Esophagus (tissue), 2 donors: ENCODE measurements at regions not wholly inside any gene's neighbourhood (a gene's known extent, or its start where the extent isn't known, plus 50 kb on each side); places are given as distances from the start of the nearest gene placed in this dataset.

ENCODE experiments used
- H3K27ac ChIP-seq, 2 donors: one replicate each; pipeline ENCODE4 v1.5.1; 2013; ENCODE audit warnings: low read depth in 2 of 2, mild to moderate bottlenecking in 2 of 2, inconsistent platforms in 1 of 2, low read length in 1 of 2, moderate library complexity in 1 of 2
- H3K27me3 ChIP-seq, 2 donors: one replicate each; pipeline ENCODE4 v1.6.1; 2013; ENCODE audit warnings: low read length in 2 of 2, control low read depth in 1 of 2, mild to moderate bottlenecking in 1 of 2; ENCODE audit not compliant: insufficient read depth in 2 of 2, control insufficient read depth in 1 of 2
- H3K36me3 ChIP-seq, 2 donors: one replicate each; pipeline ENCODE4 v1.6.1; 2013; ENCODE audit warnings: low read length in 1 of 2; ENCODE audit not compliant: control insufficient read depth in 2 of 2, insufficient read depth in 2 of 2
- H3K4me1 ChIP-seq, 2 donors: one replicate each; pipeline ENCODE4 v1.6.1; 2013; ENCODE audit warnings: low read length in 1 of 2; ENCODE audit not compliant: control insufficient read depth in 2 of 2, insufficient read depth in 2 of 2
- H3K4me3 ChIP-seq, 2 donors: one replicate each; pipeline ENCODE4 v1.5.1; 2013; ENCODE audit warnings: low read length in 2 of 2, mild to moderate bottlenecking in 2 of 2, low read depth in 1 of 2, moderate library complexity in 1 of 2
- H3K9me3 ChIP-seq, 2 donors: one replicate each; pipeline ENCODE4 v1.6.1; 2013; ENCODE audit warnings: mild to moderate bottlenecking in 2 of 2, low read depth in 1 of 2, low read length in 1 of 2, moderate library complexity in 1 of 2; ENCODE audit not compliant: control insufficient read depth in 2 of 2, insufficient read depth in 1 of 2
- WGBS, 2 donors: extraction: QIAGEN DNeasy Blood & Tissue Kit; methylation state at CpG; one replicate each; pipeline ENCODE4 v1.1.7; 2013; 5-methylcytosine and 5-hydroxymethylcytosine counted together
- donor health status: healthy with polysubstance abuse.
- donor health status: Bipolar disorder and iron deficiency.

DNA sequence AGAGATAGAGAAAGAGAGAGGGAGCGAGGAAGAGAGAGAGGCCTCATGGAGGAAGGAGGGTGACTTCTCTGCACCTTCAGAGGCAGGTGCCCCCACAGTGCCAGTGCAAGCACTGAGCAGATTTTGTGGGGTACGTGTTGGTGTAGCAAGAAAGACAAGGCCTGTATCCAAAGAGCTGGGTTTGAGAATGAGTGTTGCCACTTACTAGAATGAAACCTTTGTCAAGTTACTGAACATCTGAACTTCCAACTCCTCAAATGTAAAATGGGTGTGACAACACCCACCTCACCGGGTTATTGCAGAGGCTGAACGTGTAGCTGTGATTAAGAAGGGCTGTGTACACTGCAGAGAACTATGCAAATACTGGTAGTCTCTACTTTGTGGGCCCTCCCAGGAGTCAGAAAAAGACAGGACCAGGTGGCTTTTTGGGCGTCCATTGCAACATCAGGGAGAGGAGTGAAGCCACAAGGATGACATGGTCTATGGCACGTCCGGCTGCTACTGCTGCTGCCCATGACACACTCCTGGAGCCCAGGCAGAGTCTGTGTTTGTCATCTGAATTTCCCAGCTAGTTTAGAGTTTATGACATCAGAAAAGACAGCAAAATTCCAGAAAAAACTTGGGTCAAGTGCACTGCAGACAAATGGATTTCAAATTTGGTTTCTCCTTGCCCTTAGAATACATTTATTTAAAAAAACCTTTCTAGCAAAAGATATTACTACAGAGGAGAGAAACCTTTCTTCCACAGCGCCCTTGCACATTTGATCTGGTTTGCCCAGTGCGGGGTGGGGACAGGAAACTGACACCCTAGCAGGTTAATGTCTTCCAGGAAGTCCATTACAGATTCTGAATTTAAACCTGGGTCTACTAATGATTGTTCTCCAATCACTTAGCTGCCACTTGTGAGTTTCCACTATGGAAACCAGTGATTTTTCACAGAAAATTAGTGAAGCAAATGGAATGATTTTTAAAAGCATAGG, 54.0 kb upstream of the ATP12A start:
- Histone ChIP-seq H3K36me3 (no peaks in the 10 kb centered on the region), H3K9me3 (peaks cover 0 to 8% of the 10 kb centered on the region in 2 donors), H3K27ac (peak overlapping the region; percentile 2 to 64), H3K4me3 (no peak overlapping the region), H3K4me1 (no peaks in the 10 kb centered on the region), H3K27me3 (no peaks in the 10 kb centered on the region)
- 78 to 81% methylated on average over 9 of the region's 9 CpGs for whole genome bisulfite sequencing, 2 donors

DNA sequence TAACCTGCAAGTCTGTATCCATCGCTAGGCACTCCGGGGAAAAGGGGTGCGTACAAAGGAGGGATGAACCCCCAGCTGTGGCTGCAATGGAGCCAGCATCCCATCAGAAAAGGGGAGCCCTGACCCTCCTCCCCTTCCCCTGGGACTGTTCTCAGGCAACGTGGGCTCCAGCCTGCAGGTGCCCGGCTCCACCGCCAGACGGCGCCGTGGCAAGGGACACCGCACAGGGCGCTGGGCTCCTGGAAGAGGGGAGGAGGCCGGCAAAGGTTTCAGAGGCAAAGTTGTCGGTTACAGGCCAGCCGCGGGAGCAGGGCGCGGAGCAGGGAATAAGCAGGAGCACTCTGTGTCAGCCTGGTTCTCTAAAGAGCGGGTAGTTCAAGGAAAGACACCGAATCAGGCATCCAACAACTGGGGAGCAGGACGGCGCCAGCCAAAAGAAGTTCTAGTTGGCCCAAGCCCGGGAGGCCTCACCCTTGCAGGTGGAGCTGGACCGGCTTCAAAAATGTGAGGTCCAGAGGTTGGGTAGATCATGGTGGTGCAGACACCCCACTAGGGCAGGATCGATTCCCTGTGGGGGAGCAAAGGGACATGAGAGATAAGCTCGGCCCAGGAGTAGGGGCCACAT, 53.0 kb upstream of the ATP12A start:
- Histone ChIP-seq H3K36me3 (no peaks in the 10 kb centered on the region), H3K27me3 (no peaks in the 10 kb centered on the region), H3K9me3 (peaks cover 0 to 8% of the 10 kb centered on the region in 2 donors), H3K4me1 (no peaks in the 10 kb centered on the region), H3K27ac (no peak overlapping the region), H3K4me3 (no peak overlapping the region)
- WGBS, 2 donors = 69 to 75% methylated on average over 25 of the region's 25 CpGs

GRCh38 chr13:24627946-24628345, 52.3 kb upstream of the ATP12A start:
- H3K9me3 ChIP-seq = peaks cover 0 to 8% of the 10 kb centered on the region in 2 donors
- 77 to 78% methylated on average over 9 of the region's 9 CpGs for WGBS, 2 donors
- no peaks in the 10 kb centered on the region for H3K27me3 ChIP-seq
- H3K27ac ChIP-seq = peak overlapping the region in 1 of 2 donors; percentile 54
- no peaks in the 10 kb centered on the region for H3K4me1 ChIP-seq
- no peak overlapping the region for H3K4me3 ChIP-seq
- no peaks in the 10 kb centered on the region for H3K36me3 ChIP-seq

DNA sequence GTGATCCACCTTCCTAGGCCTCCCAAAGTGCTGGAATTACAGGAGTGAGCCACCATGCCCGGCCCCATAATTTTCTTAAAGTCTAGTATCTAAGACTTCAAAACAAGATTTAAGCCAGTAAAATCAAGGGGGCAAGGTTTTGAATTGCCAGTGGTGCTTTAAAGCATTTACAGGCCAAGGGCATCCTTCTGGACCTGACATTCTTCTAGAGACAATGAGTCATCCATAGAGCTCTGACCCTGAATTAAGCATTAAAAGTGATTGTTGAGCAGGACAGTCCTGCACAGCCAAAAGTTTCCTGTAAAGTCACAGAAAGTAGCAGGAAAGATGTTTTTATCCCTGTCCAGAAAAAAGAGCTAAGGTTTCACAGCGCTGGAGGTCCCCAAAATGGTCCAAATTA, 50.9 kb upstream of the ATP12A start:
- WGBS, 2 donors = 93 to 94% methylated on average over 2 of the region's 2 CpGs
- Histone ChIP-seq H3K27ac (no peak overlapping the region), H3K27me3 (no peaks in the 10 kb centered on the region), H3K4me1 (no peaks in the 10 kb centered on the region), H3K4me3 (no peak overlapping the region), H3K36me3 (no peaks in the 10 kb centered on the region), H3K9me3 (peaks cover 0 to 4% of the 10 kb centered on the region in 2 donors)

DNA sequence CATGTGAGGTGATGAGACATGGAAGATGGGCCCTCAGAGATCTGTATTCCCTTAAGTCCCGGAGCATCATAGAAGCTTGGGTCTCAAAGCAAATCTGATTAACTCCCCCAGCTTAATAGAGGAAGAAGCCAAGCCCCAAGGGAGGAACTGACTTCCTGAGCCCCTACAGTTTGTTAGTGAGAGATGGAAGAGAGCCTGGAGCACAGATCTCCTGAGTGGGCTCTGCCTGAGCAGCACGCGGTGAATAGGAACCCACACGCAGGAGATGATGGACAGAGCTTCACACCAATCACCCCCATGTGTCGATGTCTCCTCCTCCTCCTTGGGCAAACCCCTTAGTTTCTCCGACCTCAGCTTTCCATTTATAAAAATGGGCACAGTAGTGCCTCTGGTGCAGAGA, 50.1 kb upstream of the ATP12A start:
- 74 to 81% methylated on average over 6 of the region's 6 CpGs for WGBS, 2 donors

More for the DNA sequence above, 50.1 kb upstream of the ATP12A start:
- no peaks in the 10 kb centered on the region for H3K27me3 ChIP-seq
- no peak overlapping the region for H3K4me3 ChIP-seq
- H3K9me3 ChIP-seq = no peaks in the 10 kb centered on the region
- H3K36me3 ChIP-seq = no peaks in the 10 kb centered on the region
- no peaks in the 10 kb centered on the region for H3K4me1 ChIP-seq
- peak overlapping the region; percentile 69 to 80 for H3K27ac ChIP-seq
